Left renal pelvis (tissue), 4 donors: ENCODE measurements at regions not wholly inside any gene's neighbourhood (a gene's known extent, or its start where the extent isn't known, plus 50 kb on each side); places are given as distances from the start of the nearest gene placed in this dataset.
"Not testable (repeated sequence)": the region's sequence is repeated elsewhere in the genome, so short reads cannot be mapped to it uniquely, and the experiment has no call there.

Experiments used
- DNase-seq, 4 donors: peaks; one replicate each; pipeline ENCODE4 v3.0.0-alpha.2; 2013; ENCODE audit warnings: low read depth in 4 of 4, low spot score in 3 of 4

DNA sequence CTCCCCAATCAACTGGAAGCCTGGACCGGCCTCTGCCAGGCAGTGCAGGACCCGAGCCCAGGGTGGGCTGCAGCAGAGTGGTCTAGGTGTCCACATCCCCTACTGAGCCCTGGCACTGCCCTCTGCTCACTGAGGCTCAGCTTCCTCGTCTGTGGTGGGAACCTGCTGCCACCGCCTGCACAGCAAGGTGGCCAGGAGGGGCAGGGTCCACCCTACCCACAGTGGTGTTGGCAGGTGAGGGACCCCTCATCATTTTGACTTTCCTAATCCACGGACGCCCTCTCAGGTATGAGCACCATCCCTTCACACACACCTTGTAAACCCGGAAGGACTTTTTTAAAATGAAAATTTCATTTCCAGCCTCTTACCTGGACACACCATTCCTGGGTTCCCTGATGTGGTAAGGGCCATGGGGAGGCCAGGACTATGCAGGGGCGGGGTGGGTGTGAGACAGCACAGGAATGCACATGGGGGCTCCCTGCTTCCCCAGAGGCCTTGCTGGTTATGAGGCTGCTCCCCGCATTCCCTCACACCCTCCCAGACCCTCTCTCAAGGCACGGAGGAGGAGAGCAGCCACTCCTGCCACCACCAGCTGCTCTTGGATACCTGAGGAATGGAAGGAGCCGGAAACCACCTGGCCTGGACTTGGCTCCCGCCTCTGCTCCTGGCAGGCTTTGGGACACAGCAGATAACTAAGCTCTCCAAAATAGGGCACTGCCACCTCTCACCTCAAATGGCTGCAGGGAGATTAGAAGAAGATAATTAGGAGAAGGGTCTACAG is 185.9 kb upstream of the TPM1 start:
- no peak for DNase-seq

DNA sequence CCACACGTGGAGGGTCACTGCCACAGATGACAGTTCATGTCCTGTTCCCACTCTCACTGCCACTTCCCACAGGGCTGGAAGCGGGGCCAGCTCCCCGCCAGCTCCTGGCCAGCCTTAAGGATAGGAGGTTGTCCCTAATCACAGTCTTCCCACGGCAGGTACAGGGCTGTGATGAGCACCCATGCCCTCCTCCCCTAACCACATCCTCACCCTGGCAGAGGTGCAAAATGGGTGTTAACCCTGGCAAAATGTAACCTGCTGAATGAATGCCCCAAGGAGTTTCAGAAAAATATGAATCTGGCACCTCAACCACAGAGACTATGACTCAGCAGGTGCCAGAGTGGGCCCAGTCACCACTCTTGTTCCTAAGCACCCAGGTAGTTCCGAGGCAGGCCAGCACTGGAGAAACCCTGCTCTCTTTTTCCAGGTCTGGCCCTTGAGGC is 185.1 kb upstream of the TPM1 start:
- DNase-seq: no peak

DNA sequence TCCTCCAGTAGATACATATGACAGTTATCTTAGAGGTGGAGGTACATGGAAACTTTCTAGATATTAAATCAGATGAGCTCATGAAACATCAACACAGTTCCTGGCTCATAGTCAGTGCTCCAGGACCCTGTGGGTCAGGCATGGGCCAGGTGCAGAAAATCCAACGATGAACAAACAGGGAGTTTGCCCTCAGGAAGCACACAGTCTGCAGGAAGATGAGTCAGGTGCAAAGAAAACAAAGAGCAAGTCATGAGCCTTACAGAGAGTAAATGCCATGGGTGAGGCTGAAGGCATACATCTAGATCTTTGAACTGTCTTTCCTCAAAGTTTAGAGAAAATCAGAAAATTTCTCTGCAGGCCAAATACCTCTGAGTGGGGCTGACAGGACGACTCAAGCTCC is 184.2 kb upstream of the TPM1 start:
- DNase-seq: no peak

DNA sequence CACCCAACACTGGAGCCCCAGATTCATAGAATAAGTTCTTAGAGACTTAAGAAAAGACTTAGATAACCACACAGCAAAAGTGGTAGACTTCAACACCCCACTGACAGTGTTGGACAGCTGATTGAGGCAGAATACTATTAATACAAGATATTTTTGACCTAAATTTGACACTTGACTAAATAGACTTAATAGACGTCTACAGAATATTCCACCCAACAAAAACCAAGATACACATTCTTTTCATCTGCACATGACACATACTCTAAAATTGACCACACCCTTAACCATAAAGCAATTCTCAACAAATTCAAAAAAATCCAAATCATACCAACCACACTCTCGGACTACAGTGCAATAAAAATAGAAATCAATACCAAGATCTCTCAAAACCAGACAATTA is 179.8 kb upstream of the TPM1 start:
- DNase-seq: no peak

- no peak for DNase-seq
These were observed 176.2 kb upstream of the TPM1 start for GRCh38 chr15:62866366-62866765.

- no peak for DNase-seq
These were observed 174.7 kb upstream of the TPM1 start for GRCh38 chr15:62867844-62868243.

GRCh38 chr15:62868507-62868906 is 174.0 kb upstream of the TPM1 start:
- no peak for DNase-seq

DNA sequence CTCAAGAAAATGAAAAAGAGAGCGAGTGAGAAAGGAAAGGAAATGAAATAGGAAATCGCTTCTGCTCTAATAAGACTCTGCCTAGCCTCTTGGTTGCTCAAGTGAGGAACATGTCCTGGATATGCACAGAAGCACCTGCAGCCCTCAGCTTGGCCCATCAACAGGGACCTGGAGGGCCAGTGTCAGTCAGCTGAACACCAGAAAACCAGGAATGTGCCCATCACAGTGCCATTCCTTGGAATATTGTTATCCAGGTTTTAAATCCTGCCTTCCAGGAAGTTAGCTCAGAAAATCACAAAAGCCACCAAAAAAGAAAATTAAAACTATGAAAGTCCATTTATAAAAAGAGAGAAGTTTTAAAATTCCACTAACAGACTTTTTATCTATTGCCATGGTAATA is 173.4 kb upstream of the TPM1 start:
- DNase-seq: no peak

- DNase-seq: no peak
These were observed 172.3 kb upstream of the TPM1 start for GRCh38 chr15:62870216-62870615.

- not testable (repeated sequence) for DNase-seq
These were observed 171.8 kb upstream of the TPM1 start for GRCh38 chr15:62870701-62871100.

DNA sequence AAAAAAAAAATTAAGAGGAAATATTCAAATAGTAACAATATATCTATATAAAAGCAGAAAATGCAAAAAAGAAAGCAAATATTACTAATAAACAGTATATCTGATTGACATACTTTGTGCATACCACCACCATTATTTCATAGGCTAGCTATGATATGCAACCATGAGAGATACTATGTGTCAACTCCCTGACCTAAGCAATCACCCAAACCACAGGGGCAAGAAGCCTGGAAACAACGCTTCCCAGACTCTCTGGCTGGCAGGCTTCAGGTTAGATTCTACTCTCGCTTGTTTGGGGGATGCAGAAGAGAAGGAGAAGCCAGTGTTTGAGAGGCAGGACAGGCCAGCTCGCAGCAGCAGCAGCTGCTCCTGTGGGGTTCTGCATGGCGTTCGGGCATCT is 169.3 kb upstream of the TPM1 start:
- no peak for DNase-seq

DNA sequence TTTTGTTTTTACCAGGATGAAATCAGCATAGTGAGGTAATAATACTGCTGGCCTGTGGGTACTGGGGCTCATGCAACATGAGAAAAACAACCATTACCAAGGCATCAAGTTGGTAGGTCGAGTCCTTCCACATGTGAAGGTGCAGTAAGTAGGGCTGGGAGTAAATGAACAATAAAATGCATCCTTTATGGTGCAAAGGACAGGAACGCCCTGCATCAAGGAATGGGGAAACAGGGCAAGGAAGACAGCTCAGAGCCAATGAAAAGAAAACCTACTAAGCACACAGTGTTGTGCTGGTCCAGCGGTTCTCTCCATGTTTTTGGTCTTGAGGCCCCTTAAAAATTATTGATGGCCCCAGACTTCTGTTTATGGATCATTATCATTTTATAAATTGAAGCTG is 168.5 kb upstream of the TPM1 start:
- no peak for DNase-seq

DNA sequence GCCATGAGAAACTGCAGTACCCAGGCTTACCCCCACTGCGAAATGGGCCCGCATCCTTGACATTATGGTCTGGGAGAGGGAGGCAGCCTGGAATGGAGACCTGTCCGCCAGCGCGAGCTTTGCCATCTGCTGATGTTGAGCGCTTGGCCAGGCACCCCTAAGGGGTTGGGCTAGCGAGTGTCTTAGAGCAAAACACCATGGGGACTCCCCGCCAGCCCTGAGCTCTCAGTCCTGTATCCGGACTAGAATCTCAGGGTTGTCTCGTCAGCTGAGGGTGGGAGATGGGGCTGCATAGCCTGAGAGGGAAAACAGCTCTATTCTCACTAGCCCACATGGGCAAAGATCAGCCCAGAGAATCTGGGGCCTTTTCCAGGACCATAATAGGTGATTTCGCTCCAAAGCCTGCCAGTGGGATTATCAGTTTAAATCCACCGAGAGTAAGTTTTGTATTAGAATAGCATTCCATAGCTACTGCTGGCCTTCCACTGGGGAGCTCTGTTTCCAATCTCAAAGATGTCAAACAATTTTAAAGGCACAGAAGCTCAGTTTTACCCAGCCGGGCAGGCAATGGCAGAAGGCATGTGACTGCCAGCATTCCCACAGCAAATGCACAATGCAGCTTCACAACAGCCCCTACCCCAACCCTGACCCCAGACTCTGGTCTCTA is 167.5 kb upstream of the TPM1 start:
- DNase-seq: no peak

- DNase-seq: no peak
These were observed 166.9 kb upstream of the TPM1 start for GRCh38 chr15:62875626-62876021.

DNA sequence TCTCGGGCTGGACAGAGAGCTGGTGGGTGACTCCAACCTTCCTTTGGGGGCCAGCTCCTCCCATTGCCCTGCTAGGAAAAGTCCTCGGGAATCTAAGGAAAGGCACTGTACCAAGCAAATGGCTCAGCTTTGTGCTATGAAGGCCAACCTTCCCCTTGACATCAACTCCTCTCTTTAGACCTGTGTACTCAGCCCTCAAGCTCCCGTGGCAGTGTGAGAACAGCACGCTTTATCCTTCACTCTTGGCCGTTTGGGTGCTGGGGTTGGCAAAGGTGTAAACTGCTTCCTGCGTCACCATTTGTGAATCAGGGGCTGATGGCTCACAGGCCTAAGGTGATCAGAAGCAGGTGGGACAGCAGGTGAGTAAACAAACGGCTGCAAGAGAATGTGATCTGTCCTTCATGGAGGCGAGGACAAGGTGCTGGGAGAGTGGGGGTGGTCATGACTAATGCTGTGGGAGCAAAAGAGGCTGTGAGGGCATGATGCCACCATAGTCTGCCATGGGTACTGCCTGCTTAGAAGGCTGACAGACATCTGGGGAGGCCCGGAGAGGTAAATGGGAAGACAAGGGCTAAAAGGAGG is 165.2 kb upstream of the TPM1 start:
- no peak for DNase-seq

- DNase-seq: no peak
These were observed 164.5 kb upstream of the TPM1 start for GRCh38 chr15:62878070-62878469.

GRCh38 chr15:62879770-62880169 is 162.8 kb upstream of the TPM1 start:
- no peak for DNase-seq

DNA sequence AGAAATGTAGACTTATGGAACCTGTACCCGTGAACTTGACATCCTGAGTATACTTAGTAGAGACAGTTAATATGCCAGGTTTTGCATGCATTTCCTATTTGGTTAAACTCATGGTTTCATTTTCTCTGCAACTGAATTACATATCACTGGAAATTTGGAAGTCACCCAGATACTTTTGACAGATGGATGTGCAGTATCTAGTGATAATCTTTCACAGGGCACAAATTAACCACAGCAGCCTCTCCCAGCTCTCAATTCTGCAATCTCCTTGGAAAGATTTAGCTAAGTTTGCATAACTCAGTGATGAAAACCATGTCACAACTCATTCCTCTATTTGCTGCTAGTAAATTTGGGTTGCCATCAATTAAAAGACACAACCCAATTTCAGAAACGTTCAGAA is 162.3 kb upstream of the TPM1 start:
- no peak for DNase-seq

DNA sequence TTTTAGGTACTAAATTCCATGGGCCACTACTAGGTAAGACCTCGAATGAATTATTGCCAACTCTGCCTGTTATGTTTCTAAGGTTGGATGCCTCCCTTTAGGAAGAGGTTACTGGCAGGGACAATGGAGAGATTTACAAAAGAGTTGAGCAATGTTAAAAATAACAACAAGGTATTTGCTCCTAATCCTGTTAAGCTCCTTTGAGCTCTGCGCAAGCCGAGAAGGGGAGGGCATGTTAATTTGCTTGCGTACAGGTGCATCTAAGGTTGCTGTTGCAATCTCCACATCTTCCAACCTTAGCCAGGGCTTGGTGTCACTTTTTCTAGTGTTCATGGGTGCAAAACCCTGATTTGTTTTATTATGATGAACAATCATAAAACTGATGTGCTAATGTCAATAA is 161.5 kb upstream of the TPM1 start:
- DNase-seq: no peak

- peak in 3 of 4 donors; percentile 59 to 66 (median 60) for DNase-seq
These were observed 158.5 kb upstream of the TPM1 start for GRCh38 chr15:62883938-62884479.

GRCh38 chr15:62886431-62887071 is 156.0 kb upstream of the TPM1 start:
- DNase-seq: no peak
